ENCODE measurements at regions not wholly inside any gene's neighbourhood (a gene's known extent, or its start where the extent isn't known, plus 50 kb on each side); places are given as distances from the start of the nearest gene placed in this dataset.

GRCh38 chr20:58018590-58018989 lies 209.9 kb downstream of the ANKRD60 start:
- no peak for TF ChIP-seq POLR2A (IDR thresholded peaks at IDR 0.05)
- no peak for TF ChIP-seq CTCF (IDR thresholded peaks at IDR 0.05)
- no peak for TF ChIP-seq EP300 (IDR thresholded peaks at IDR 0.05)

Measured in tibial nerve (tissue), 4 donors.